GM10248 (cell line): ENCODE measurements at regions not wholly inside any gene's neighbourhood (a gene's known extent, or its start where the extent isn't known, plus 50 kb on each side); places are given as distances from the start of the nearest gene placed in this dataset.
"Not testable (repeated sequence)": the region's sequence is repeated elsewhere in the genome, so short reads cannot be mapped to it uniquely, and the experiment has no call there.

Source experiments
- CTCF ChIA-PET: fragments of 300-600 bp; sonication (Branson Sonifier 250); formaldehyde crosslinking; extraction: SDS; loops from one replicate; lab custom pipeline; 2021; ENCODE audit warnings: antibody characterized with exemption; lab: Yijun Ruan, JAX
- POLR2A ChIA-PET: fragments of 350-650 bp; sonication (Branson Sonifier 250); formaldehyde crosslinking; extraction: SDS; loops from one replicate; lab custom pipeline; 2020; ENCODE audit warnings: antibody characterized with exemption; lab: Yijun Ruan, JAX
- DNase-seq: peaks from one replicate; pipeline ENCODE4 v3.0.0; 2012; ENCODE audit errors: extremely low spot score
- TF ChIP-seq, protein P1 (sequence below): IDR thresholded peaks from 2 replicates; pipeline ENCODE4 v1.5.1; 2012; ENCODE audit warnings: mild to moderate bottlenecking, low read depth; ENCODE audit errors: extremely low read depth, missing control alignments, control extremely low read depth

- ChIA-PET POLR2A (no interaction called here), CTCF (no interaction called here)
- TF ChIP-seq, protein P1, sequence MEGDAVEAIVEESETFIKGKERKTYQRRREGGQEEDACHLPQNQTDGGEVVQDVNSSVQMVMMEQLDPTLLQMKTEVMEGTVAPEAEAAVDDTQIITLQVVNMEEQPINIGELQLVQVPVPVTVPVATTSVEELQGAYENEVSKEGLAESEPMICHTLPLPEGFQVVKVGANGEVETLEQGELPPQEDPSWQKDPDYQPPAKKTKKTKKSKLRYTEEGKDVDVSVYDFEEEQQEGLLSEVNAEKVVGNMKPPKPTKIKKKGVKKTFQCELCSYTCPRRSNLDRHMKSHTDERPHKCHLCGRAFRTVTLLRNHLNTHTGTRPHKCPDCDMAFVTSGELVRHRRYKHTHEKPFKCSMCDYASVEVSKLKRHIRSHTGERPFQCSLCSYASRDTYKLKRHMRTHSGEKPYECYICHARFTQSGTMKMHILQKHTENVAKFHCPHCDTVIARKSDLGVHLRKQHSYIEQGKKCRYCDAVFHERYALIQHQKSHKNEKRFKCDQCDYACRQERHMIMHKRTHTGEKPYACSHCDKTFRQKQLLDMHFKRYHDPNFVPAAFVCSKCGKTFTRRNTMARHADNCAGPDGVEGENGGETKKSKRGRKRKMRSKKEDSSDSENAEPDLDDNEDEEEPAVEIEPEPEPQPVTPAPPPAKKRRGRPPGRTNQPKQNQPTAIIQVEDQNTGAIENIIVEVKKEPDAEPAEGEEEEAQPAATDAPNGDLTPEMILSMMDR, result no peak
- DNase-seq, result no peak
Measured at GRCh38 chr1:104105465-104105864, 355.8 kb downstream of the AMY1C start.

DNA sequence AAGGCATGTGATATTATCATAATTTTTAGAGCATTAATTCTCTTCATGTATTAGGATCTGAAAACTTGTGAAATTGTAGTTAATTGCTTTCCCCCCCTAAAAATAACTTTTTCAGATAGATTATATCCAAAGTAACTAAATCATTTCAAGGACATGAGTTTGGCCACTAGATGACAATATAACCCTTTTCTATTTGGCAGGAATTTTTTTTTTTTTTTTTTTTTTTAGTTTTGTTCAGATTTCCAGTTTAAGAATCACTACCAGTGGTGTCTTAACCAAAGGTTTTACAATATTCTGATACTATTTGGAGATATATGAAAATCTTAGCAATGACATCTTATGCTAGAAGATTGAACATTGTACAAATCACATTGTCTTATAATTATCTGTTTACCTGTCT is 370.8 kb downstream of the AMY1C start:
- ChIA-PET POLR2A (no interaction called here), CTCF (no interaction called here)
- no peak for DNase-seq
- TF ChIP-seq, protein P1, result no peak

DNA sequence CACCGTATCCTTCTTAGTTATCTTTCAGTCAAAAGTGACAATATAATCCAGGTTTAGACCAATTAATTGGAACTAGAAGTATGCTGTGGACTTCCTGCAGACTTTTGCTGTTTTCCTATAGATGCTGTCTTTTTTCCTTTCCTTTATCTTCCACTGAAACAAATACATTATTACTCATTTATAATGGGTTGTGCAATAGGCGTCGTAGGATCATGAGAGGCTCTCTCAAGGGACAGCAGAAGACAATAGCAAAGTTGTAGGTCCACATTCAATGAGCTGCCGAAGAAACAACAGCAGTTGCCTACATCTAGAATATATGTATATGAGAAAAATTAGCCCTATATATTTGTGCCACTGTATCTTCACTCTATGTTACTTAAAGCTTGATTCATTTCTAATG is 371.6 kb downstream of the AMY1C start:
- ChIA-PET POLR2A (no interaction called here), CTCF (interaction anchor here (1.7 kb wide), 1 partner anchor 11 kb away, joined by 8 read pairs; no protein-coding TSS in a partner anchor)
- no peak for DNase-seq
- TF ChIP-seq, protein P1, result no peak

DNA sequence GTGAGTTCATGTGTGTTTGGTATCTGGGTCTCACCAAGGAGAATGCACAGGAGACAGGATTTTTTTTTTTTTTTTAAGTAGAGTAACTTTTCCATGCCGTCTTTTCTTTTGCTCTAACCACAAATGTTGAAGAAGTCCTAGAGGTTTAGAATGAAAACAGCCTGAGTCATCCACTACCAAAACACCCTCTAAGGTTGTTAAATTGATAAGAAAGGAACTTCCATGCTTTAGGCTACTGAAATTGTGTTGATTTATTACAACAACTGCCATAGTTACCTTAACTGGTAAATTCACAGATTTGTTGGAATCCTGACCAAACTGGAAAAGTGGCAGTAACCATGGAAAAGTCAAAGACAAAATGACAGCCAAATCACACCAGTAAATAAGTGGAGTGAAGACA is 375.6 kb downstream of the AMY1C start:
- POLR2A ChIA-PET, result no interaction called here

GRCh38 chr1:104125970-104126369 is 376.3 kb downstream of the AMY1C start:
- ChIA-PET CTCF (no interaction called here), POLR2A (no interaction called here)
- no peak for DNase-seq
- TF ChIP-seq, protein P1, result no peak

More for the DNA sequence above, 375.6 kb downstream of the AMY1C start:
- TF ChIP-seq, protein P1, result no peak
- DNase-seq, result no peak
- CTCF ChIA-PET, result no interaction called here

DNA sequence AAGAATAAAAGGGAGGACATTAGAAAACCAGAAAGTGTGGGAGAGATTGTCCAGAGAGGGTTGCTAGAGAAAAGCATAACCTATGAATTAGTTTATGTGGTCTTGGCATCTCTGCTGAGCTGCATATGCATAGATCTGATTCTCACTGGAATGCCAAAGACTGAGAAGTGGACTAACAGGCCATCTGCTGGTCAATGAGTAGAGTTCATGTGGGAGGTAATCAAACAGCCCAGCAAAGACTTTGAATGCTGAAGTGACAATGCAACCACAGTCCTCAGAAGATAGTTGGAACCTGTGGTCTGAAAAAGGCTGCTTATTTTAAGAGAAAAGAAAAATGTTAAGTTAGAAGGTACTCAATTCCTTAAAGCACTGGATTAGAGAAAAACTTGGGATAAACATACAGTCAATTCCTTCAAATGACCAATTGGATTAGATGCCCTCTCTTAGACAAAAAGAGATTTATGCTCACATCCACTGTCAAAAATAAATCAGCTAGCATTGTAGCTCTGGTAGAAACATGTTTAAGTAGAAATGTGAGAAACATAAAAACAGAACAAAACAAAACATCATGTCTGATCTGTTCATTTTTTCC is 382.8 kb downstream of the AMY1C start:
- POLR2A ChIA-PET, result no interaction called here
- CTCF ChIA-PET, result interaction anchor here (1.4 to 3.0 kb wide), 3 partner anchors 8 to 343 kb away, joined by 4 to 16 read pairs (median 8); no protein-coding TSS in a partner anchor
- no peak for DNase-seq
- TF ChIP-seq, protein P1, result peak; percentile 34

GRCh38 chr1:104135036-104135435 is 385.3 kb downstream of the AMY1C start:
- POLR2A ChIA-PET, DNase-seq: not testable (repeated sequence)
- CTCF ChIA-PET, result interaction anchor here (1.2 kb wide), 1 partner anchor 19 kb away, joined by 3 read pairs; no protein-coding TSS in a partner anchor
